HFF-Myc (cell line): ENCODE measurements at regions not wholly inside any gene's neighbourhood (a gene's known extent, or its start where the extent isn't known, plus 50 kb on each side); places are given as distances from the start of the nearest gene placed in this dataset.

ENCODE experiments used
- DNase-seq: peaks from one replicate; pipeline ENCODE4 v3.0.0-alpha.2; 2011; ENCODE audit warnings: low read depth; ENCODE audit errors: extremely low read depth
- H3K4me3 ChIP-seq: replicated peaks from 2 replicates; pipeline ENCODE4 v1.5.1; 2011; ENCODE audit warnings: low read depth, mild to moderate bottlenecking, control low read depth, low read length
- TF ChIP-seq, protein P1 (sequence below): IDR thresholded peaks from 2 replicates; pipeline ENCODE4 v1.5.1; 2012; ENCODE audit warnings: mild to moderate bottlenecking, low read depth, low read length, control low read depth; ENCODE audit errors: missing control alignments

DNA sequence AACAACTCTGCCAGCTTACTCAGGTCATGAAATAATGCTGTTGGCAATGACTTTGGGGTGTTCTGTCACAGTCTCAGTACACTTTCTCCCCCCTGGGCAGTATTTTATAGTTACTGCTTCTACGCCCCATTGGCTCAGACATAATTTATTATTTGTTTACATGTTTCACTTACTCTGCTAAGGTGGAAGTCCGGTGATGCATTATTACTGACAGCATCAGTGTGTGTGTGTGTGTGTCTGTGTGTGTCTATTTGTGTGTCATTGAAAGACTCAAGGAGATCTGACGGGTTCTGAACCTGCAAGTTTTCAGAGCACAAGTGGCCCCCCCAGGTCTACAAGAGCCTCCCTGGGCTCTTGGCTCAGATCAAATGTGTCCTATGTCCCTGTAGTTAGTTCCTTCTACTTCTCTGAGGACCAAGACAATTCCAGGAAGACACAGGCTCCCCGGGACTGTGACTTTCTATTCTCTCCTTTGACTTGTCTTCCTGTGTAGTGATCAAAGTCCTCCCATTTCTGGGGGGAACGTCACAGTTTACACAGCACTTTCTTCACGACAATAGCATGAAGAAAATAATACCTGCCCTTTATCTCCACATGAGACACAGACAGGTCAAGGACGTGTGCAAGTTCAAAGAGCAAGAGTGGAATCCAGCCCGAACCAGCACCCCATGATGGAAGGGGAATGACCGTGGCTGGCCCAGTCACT is 283.7 kb upstream of the GATB start:
- H3K4me3 ChIP-seq, result no peak overlapping the region
- no peak for DNase-seq
- TF ChIP-seq, protein P1, sequence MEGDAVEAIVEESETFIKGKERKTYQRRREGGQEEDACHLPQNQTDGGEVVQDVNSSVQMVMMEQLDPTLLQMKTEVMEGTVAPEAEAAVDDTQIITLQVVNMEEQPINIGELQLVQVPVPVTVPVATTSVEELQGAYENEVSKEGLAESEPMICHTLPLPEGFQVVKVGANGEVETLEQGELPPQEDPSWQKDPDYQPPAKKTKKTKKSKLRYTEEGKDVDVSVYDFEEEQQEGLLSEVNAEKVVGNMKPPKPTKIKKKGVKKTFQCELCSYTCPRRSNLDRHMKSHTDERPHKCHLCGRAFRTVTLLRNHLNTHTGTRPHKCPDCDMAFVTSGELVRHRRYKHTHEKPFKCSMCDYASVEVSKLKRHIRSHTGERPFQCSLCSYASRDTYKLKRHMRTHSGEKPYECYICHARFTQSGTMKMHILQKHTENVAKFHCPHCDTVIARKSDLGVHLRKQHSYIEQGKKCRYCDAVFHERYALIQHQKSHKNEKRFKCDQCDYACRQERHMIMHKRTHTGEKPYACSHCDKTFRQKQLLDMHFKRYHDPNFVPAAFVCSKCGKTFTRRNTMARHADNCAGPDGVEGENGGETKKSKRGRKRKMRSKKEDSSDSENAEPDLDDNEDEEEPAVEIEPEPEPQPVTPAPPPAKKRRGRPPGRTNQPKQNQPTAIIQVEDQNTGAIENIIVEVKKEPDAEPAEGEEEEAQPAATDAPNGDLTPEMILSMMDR, result no peak

- no peak for DNase-seq
- no peak overlapping the region for H3K4me3 ChIP-seq
- TF ChIP-seq, protein P1, result no peak
Observed at GRCh38 chr4:152041295-152041694, 280.5 kb upstream of the GATB start.

DNA sequence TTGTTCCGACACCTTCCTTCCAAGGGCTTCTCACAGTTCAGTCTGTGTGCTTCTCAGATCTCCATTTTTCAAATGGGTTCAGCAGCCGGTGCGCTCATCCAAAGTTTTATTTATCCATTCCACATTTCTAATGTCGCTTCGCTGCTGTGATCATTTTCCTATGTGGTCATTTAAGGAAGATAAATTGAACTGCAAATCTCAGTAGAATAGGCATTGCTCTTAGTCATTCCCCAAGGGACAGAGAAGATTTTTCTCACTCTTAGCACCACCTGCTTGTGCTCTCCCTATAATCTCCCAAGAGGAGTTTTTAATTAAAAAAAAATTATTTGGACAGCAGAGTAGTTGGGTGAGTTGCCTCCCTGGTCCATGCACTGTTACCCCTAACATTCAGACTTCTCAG is 278.9 kb upstream of the GATB start:
- H3K4me3 ChIP-seq, result no peak overlapping the region
- DNase-seq, result no peak
- TF ChIP-seq, protein P1, result no peak

- DNase-seq, result peak; percentile 29
- H3K4me3 ChIP-seq, result no peak overlapping the region
Observed at GRCh38 chr4:152039023-152039481, 278.2 kb upstream of the GATB start.

DNA sequence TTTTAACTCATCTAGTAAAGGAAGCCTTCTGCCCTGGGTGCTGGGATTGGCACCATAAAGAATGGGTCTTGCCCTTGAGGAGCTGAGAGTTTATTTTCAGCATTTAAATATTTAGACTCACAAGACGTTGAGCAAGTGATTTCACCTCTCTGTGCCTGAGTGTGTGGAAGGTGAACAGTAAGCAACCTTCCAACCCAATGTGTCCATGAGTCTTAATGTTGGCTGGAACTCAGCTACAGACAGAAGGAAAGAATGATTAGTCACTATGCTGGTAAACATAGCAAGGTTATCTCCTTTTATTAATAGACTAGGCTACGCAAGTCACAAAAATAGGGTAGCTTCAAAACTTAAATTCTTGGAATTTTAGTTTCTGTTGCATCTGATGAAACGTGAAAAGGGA is 277.4 kb upstream of the GATB start:
- no peak for DNase-seq
- H3K4me3 ChIP-seq, result no peak overlapping the region
- TF ChIP-seq, protein P1, result no peak

More at GRCh38 chr4:152039023-152039481, 278.2 kb upstream of the GATB start:
- TF ChIP-seq, protein P1, result no peak

- TF ChIP-seq, protein P1, result no peak
- DNase-seq, result no peak
- H3K4me3 ChIP-seq, result no peak overlapping the region
Observed at GRCh38 chr4:152037435-152037834, 276.6 kb upstream of the GATB start.

DNA sequence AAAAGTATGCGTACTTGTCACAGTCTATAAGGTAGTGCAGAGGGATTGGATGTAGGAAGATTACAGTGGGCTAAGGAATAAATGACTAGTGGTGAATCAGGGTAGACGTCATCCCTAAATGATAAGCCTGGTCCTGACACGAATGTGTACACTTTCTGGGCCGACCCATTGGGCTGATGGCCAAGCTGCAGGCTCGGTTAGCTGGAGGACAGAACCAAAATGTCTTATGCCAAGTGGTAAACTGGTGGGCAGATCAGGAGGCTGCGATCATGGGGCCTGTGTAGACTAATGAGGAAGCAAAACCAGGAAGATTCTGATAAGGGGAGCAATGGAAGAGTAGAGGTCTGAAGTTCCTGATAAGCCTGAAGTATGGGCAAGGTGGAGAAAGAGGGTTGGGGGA is 272.8 kb upstream of the GATB start:
- no peak overlapping the region for H3K4me3 ChIP-seq
- TF ChIP-seq, protein P1, result no peak
- no peak for DNase-seq
